Activated B cell treated with CpG ODN at 0.5 μM for 24 hours (primary cell): ENCODE measurements at regions not wholly inside any gene's neighbourhood (a gene's known extent, or its start where the extent isn't known, plus 50 kb on each side); places are given as distances from the start of the nearest gene placed in this dataset.

Source experiments
- ATAC-seq: fragments of 200-7000 bp; cut with Tn5 transposase; one replicate; pipeline ENCODE4 v1.10.0; 2021; ENCODE audit warnings: low read depth, mild to moderate bottlenecking, moderate library complexity
- CTCF ChIA-PET: fragments of 350-600 bp; sonication (Branson Sonifier 250); formaldehyde crosslinking; loops from one replicate; lab custom pipeline; 2021; ENCODE audit warnings: antibody characterized with exemption; lab: Charles Lee
- POLR2A ChIA-PET: fragments of 350-600 bp; sonication (Branson Sonifier 250); formaldehyde crosslinking; loops from one replicate; lab custom pipeline; 2021; ENCODE audit warnings: antibody characterized with exemption; lab: Charles Lee
- DNase-seq: peaks from one replicate; pipeline ENCODE4 v3.0.0; 2022
- H3K27ac Mint-ChIP-seq: one replicate; pipeline ENCODE4 v1.8.0; 2020; ENCODE audit warnings: mixed read lengths
- H3K27me3 Mint-ChIP-seq: one replicate; pipeline ENCODE4 v1.8.0; 2021; ENCODE audit warnings: mixed read lengths
- H3K36me3 Mint-ChIP-seq: one replicate; pipeline ENCODE4 v1.8.0; 2021; ENCODE audit warnings: low read depth, mixed read lengths
- H3K4me1 Mint-ChIP-seq: one replicate; pipeline ENCODE4 v1.8.0; 2021; ENCODE audit warnings: mixed read lengths
- H3K4me3 Mint-ChIP-seq: one replicate; pipeline ENCODE4 v1.8.0; 2020; ENCODE audit warnings: mild to moderate bottlenecking, mixed read lengths
- H3K9me3 Mint-ChIP-seq: one replicate; pipeline ENCODE4 v1.8.0; 2020; ENCODE audit warnings: mixed read lengths
- intact Hi-C: fragments of 100-400 bp; cut with micrococcal nuclease; formaldehyde crosslinking; loops from one replicate; pipeline ENCODE4 v1.15.1; 2024
- TF ChIP-seq, protein P1 (sequence below): fragments of 200-600 bp; IDR thresholded peaks from one replicate; pipeline ENCODE4 v1.8.0; 2022; ENCODE audit warnings: antibody characterized with exemption, mild to moderate bottlenecking

DNA sequence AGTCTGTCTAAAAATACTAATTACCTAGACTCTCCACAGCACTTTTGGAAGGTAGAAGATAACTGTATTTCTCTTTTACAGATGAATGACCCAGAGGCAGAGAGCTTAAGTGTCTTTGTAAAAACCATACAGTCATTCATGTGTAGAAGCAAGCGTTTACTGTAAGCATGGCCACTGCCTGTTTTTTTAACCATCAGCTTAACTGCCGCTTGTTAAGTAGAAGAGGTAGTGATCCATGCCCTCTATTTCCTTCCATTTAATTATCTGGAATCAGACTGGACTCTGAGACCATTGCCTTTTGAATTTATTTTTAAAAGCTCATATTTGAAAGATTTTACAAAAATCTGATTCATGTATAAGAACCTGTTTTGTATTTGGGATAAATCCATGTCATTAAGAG, 111.2 kb upstream of the TECRL start:
- TF ChIP-seq, protein P1, sequence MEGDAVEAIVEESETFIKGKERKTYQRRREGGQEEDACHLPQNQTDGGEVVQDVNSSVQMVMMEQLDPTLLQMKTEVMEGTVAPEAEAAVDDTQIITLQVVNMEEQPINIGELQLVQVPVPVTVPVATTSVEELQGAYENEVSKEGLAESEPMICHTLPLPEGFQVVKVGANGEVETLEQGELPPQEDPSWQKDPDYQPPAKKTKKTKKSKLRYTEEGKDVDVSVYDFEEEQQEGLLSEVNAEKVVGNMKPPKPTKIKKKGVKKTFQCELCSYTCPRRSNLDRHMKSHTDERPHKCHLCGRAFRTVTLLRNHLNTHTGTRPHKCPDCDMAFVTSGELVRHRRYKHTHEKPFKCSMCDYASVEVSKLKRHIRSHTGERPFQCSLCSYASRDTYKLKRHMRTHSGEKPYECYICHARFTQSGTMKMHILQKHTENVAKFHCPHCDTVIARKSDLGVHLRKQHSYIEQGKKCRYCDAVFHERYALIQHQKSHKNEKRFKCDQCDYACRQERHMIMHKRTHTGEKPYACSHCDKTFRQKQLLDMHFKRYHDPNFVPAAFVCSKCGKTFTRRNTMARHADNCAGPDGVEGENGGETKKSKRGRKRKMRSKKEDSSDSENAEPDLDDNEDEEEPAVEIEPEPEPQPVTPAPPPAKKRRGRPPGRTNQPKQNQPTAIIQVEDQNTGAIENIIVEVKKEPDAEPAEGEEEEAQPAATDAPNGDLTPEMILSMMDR = no peak
- H3K27ac Mint-ChIP-seq = no peak overlapping the region
- intact Hi-C loops = no loop called here
- H3K4me3 Mint-ChIP-seq = no peak overlapping the region
- CTCF ChIA-PET = no interaction called here
- no peaks in the 10 kb centered on the region for H3K36me3 Mint-ChIP-seq
- POLR2A ChIA-PET = no interaction called here
- H3K27me3 Mint-ChIP-seq = no peaks in the 10 kb centered on the region
- no peaks in the 10 kb centered on the region for H3K4me1 Mint-ChIP-seq
- no peak for DNase-seq
- ATAC-seq = no peak
- H3K9me3 Mint-ChIP-seq = peaks cover 7% of the 10 kb centered on the region

DNA sequence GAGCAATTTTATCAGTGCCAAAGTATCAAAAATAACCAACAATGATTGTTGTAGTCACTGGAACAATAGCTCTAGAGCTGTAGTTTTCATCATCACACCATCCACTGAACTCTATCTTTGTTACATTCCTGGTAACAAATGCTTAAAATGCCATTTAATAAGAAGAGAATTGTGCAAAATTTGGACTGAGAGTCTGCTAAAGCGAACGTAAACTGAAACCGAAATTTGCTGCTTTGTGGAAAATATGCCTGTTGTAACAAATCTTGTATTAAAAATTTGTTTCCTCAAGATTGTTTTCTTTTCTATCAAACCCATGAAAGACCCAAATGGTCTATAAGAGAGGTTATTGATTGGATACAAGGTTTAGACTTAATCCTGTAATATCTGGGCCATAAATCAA, 109.3 kb upstream of the TECRL start:
- Mint-ChIP-seq H3K4me3 (no peak overlapping the region), H3K27ac (no peak overlapping the region), H3K4me1 (no peaks in the 10 kb centered on the region), H3K36me3 (no peaks in the 10 kb centered on the region), H3K9me3 (peaks cover 7% of the 10 kb centered on the region), H3K27me3 (no peaks in the 10 kb centered on the region)
- CTCF ChIA-PET = no interaction called here
- intact Hi-C loops = no loop called here
- TF ChIP-seq, protein P1 = no peak
- POLR2A ChIA-PET = no interaction called here
- no peak for ATAC-seq
- no peak for DNase-seq

- ChIA-PET POLR2A (no interaction called here), CTCF (no interaction called here)
These were observed 106.9 kb upstream of the TECRL start for GRCh38 chr4:64516176-64516575.

GRCh38 chr4:64508089-64508488, 98.8 kb upstream of the TECRL start:
- Mint-ChIP-seq H3K36me3 (no peaks in the 10 kb centered on the region), H3K27me3 (no peaks in the 10 kb centered on the region), H3K4me3 (no peak overlapping the region), H3K27ac (no peak overlapping the region), H3K9me3 (peaks cover 4% of the 10 kb centered on the region), H3K4me1 (no peaks in the 10 kb centered on the region)
- ATAC-seq (no peak), DNase-seq (no peak)
- POLR2A ChIA-PET = no interaction called here
- TF ChIP-seq, protein P1 = no peak
- CTCF ChIA-PET = no interaction called here
- intact Hi-C loops = no loop called here

More at GRCh38 chr4:64516176-64516575, 106.9 kb upstream of the TECRL start:
- no peak overlapping the region for H3K27ac Mint-ChIP-seq
- peaks cover 5% of the 10 kb centered on the region for H3K9me3 Mint-ChIP-seq
- H3K4me1 Mint-ChIP-seq = no peaks in the 10 kb centered on the region
- intact Hi-C loops = no loop called here
- H3K27me3 Mint-ChIP-seq = no peaks in the 10 kb centered on the region
- H3K36me3 Mint-ChIP-seq = no peaks in the 10 kb centered on the region
- H3K4me3 Mint-ChIP-seq = no peak overlapping the region
- no peak for DNase-seq
- no peak for ATAC-seq
- TF ChIP-seq, protein P1 = no peak

DNA sequence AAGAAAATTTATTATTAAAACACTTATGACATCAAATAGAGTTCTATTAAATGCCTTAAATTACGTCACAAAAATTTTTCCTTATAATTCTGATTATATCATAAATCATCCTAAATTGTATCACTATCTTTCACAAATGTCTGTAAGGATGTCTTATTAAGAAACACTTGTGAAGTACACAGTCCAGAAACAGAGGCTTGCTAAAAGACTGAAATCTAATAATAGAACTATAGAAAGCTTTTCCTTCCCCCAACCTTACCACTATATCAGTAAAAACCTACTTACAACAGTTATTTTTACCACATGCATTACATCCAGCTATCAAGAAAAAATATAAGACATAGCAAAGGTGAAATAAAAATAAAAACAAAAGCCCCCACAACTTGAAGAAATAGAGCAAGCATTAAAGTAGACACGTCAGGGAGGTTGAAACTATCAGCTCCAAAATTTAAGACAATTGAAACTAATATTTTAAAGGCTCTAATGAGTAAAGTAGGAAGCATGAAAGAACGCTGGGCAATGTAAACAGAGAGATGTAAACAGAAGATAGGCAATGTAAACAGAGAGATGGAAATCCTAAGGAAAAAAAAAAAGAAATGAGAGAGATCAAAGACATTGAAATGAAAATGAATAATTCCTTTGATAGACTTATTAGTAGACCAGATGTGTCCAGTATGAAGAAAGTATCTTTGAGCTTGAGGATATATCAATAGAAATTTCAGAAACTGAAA, 94.9 kb upstream of the TECRL start:
- POLR2A ChIA-PET = no interaction called here
- intact Hi-C loops = no loop called here
- H3K4me3 Mint-ChIP-seq = no peak overlapping the region
- no peaks in the 10 kb centered on the region for H3K9me3 Mint-ChIP-seq
- ATAC-seq (no peak), DNase-seq (no peak)
- H3K36me3 Mint-ChIP-seq = no peaks in the 10 kb centered on the region
- H3K27me3 Mint-ChIP-seq = no peaks in the 10 kb centered on the region
- TF ChIP-seq, protein P1 = no peak
- no peaks in the 10 kb centered on the region for H3K4me1 Mint-ChIP-seq
- no peak overlapping the region for H3K27ac Mint-ChIP-seq
- CTCF ChIA-PET = no interaction called here
